ENCODE measurements at regions not wholly inside any gene's neighbourhood (a gene's known extent, or its start where the extent isn't known, plus 50 kb on each side); places are given as distances from the start of the nearest gene placed in this dataset.

DNA sequence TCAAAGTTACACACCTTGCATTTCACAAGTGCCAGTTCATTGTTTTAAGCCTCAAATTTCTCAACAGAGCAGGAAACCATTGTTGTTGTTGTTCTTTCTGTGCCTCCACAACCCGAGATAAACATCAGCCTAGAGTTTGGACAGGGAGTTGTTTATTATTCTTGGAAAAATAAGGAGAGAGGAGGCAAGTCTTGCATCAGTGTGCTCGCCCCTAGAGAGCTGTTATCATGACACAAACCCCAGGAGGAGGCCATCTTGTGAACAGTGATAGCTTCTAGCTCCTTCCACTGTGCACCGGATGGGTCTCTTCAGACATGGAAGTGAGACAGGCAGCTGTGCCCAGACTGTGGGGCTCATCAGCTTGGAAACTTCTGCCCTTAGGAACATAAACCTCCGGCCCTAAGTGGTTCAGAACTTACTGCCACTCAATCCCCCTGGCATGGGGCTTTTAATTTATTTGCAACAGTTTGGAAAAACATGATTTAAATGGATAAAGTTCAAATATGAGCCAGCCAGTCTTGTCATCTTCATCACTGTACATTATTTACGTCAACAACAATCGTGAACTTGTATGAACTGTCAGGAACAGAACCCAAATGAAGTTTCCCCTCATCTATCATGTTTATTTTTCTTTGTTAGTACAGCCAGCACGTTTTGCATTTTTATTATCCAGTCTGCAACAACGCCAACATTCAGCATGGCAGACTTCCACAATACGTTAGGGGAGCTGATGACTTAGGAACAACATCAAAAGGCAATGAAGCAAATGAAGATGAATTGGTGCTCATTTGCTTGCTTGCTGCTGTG lies 181.7 kb upstream of the S1PR3 start:
- Mint-ChIP-seq H3K4me1 (peaks cover 7% of the 10 kb centered on the region; the same call in 1 of the 2 replicates), H3K4me3 (no peak overlapping the region), H3K9me3 (peaks cover 9% of the 10 kb centered on the region), H3K27me3 (ENCODE audit: low read depth) (no peaks in the 10 kb centered on the region), H3K27ac (no peak overlapping the region), H3K36me3 (no peaks in the 10 kb centered on the region)
- TF ChIP-seq MYBL2 (CRISPR knock-in tag; IDR thresholded peaks at IDR 0.05) = no peak
- no peak for TF ChIP-seq GRHL2 (CRISPR knock-in tag; IDR thresholded peaks at IDR 0.05; ENCODE audit: insufficient replicate concordance, severe bottlenecking)
- TF ChIP-seq, protein P1, sequence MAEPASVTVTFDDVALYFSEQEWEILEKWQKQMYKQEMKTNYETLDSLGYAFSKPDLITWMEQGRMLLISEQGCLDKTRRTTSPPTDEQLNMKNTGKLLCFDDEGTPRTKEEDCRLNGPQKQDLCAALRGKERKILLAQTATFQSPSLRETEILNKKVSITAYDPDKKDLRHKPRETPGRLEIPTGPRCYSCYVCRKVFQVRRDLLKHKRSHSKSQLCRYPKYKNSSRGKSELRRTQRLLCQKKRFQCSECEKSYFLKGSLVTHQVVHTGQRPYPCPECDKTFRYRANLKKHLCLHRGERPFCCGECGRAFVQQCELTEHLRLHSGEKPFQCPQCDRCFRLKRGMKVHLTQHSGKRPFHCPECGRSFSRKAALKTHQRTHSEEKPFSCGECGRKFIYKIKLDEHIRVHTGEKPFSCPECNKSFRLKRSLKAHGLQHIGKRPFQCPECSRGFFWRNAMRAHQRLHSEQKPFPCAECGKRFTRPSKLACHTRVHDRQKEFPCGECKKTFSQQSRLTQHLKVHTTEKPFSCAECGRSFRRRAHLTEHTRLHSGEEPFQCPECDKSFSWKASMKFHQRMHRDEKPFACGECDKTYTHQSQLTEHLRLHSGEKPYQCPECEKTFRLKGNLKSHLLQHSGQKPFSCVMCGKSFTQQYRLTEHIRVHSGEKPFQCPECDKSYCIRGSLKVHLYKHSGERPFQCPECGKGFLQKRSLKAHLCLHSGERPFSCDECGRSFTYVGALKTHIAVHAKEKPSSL (CRISPR knock-in tag; conservative IDR thresholded peaks at IDR 0.05) = no peak
- no peak for TF ChIP-seq ZNF423 (CRISPR knock-in tag; IDR thresholded peaks at IDR 0.05)
- TF ChIP-seq ZNF263 (CRISPR knock-in tag; IDR thresholded peaks at IDR 0.05; ENCODE audit: low read depth) = no peak
- TF ChIP-seq ZNF416 (CRISPR knock-in tag; IDR thresholded peaks at IDR 0.05) = no peak
- no peak for TF ChIP-seq CBFB (CRISPR knock-in tag; IDR thresholded peaks at IDR 0.05; ENCODE audit: low read depth)
- TF ChIP-seq TP53 (CRISPR knock-in tag; IDR thresholded peaks at IDR 0.05) = no peak
- TF ChIP-seq, protein P2, sequence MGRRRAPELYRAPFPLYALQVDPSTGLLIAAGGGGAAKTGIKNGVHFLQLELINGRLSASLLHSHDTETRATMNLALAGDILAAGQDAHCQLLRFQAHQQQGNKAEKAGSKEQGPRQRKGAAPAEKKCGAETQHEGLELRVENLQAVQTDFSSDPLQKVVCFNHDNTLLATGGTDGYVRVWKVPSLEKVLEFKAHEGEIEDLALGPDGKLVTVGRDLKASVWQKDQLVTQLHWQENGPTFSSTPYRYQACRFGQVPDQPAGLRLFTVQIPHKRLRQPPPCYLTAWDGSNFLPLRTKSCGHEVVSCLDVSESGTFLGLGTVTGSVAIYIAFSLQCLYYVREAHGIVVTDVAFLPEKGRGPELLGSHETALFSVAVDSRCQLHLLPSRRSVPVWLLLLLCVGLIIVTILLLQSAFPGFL (CRISPR knock-in tag; IDR thresholded peaks at IDR 0.05; ENCODE audit: borderline replicate concordance) = no peak
- ChIA-PET CTCF (no interaction called here), POLR2A (interaction anchor here (0.5 kb wide), 1 partner anchor 507 kb away, joined by 3 read pairs; no protein-coding TSS in a partner anchor)
- ATAC-seq = no peak
- DNase-seq (ENCODE audit: low spot score) = no peak

DNA sequence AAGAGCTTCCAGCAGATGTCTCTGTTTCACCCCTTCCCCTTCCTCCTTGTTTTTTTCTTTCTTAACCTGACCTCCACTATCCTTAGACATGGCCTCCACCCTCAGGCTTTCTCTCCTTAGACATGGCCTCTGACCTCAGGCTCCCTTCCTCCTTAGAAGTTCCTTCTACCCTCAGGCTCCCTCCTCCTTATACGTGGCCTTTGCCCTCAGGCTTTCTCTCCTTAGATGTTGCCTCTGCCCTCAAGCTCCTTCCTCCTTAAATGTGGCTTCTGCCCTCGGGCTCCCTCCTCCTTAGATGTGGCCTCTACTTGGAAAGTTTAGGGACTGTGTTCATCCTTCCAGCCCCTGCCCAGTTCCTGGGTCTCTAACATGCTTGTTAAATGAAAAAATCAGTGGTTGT lies 180.4 kb upstream of the S1PR3 start:
- CTCF ChIA-PET = interaction anchor here (0.8 kb wide), 1 partner anchor 190 kb away, joined by 4 read pairs; no protein-coding TSS in a partner anchor
- Mint-ChIP-seq H3K27me3 (ENCODE audit: low read depth) (no peaks in the 10 kb centered on the region), H3K4me1 (peaks cover 9% of the 10 kb centered on the region; the same call in 1 of the 2 replicates)

DNA sequence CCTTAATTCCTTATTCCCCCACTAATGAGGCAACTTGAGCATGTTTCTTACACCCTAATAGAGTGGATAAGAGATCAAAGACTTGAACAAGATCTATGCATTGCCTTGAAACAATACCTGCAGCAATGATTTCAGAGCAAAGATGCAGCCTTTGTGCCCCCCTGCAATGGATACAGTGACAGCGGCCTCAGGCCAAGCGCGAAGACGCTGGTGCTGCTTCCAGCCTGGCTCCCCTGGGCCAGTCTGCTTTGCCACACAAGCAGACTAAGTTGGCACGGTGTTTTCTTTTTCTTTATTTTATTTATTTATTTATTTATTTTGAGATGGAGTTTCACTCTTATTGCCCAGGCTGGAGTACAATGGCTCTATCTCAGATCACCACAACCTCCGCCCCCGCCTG lies 179.8 kb upstream of the S1PR3 start:
- TF ChIP-seq GTF2I (CRISPR knock-in tag; conservative IDR thresholded peaks at IDR 0.05) (no peak), CREB1 (CRISPR knock-in tag; IDR thresholded peaks at IDR 0.05) (no peak), ZNF219 (CRISPR knock-in tag; IDR thresholded peaks at IDR 0.05; ENCODE audit: borderline replicate concordance) (no peak), RELA (CRISPR knock-in tag; IDR thresholded peaks at IDR 0.05; ENCODE audit: borderline replicate concordance) (no peak), ZNF423 (CRISPR knock-in tag; IDR thresholded peaks at IDR 0.05) (no peak), NR1H2 (CRISPR knock-in tag; IDR thresholded peaks at IDR 0.05) (no peak), JUN (CRISPR knock-in tag; IDR thresholded peaks at IDR 0.05) (no peak), OVOL2 (CRISPR knock-in tag; IDR thresholded peaks at IDR 0.05; ENCODE audit: borderline replicate concordance) (no peak)
- TF ChIP-seq, protein P3, sequence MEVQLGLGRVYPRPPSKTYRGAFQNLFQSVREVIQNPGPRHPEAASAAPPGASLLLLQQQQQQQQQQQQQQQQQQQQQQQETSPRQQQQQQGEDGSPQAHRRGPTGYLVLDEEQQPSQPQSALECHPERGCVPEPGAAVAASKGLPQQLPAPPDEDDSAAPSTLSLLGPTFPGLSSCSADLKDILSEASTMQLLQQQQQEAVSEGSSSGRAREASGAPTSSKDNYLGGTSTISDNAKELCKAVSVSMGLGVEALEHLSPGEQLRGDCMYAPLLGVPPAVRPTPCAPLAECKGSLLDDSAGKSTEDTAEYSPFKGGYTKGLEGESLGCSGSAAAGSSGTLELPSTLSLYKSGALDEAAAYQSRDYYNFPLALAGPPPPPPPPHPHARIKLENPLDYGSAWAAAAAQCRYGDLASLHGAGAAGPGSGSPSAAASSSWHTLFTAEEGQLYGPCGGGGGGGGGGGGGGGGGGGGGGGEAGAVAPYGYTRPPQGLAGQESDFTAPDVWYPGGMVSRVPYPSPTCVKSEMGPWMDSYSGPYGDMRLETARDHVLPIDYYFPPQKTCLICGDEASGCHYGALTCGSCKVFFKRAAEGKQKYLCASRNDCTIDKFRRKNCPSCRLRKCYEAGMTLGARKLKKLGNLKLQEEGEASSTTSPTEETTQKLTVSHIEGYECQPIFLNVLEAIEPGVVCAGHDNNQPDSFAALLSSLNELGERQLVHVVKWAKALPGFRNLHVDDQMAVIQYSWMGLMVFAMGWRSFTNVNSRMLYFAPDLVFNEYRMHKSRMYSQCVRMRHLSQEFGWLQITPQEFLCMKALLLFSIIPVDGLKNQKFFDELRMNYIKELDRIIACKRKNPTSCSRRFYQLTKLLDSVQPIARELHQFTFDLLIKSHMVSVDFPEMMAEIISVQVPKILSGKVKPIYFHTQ (CRISPR knock-in tag; IDR thresholded peaks at IDR 0.05) = no peak

More for the DNA sequence above, 180.4 kb upstream of the S1PR3 start:
- peaks cover 9% of the 10 kb centered on the region for H3K9me3 Mint-ChIP-seq
- ATAC-seq (no peak), DNase-seq (ENCODE audit: low spot score) (no peak)
- no peak overlapping the region for H3K4me3 Mint-ChIP-seq
- H3K36me3 Mint-ChIP-seq = no peaks in the 10 kb centered on the region
- H3K27ac Mint-ChIP-seq = no peak overlapping the region
- TF ChIP-seq, protein P4, sequence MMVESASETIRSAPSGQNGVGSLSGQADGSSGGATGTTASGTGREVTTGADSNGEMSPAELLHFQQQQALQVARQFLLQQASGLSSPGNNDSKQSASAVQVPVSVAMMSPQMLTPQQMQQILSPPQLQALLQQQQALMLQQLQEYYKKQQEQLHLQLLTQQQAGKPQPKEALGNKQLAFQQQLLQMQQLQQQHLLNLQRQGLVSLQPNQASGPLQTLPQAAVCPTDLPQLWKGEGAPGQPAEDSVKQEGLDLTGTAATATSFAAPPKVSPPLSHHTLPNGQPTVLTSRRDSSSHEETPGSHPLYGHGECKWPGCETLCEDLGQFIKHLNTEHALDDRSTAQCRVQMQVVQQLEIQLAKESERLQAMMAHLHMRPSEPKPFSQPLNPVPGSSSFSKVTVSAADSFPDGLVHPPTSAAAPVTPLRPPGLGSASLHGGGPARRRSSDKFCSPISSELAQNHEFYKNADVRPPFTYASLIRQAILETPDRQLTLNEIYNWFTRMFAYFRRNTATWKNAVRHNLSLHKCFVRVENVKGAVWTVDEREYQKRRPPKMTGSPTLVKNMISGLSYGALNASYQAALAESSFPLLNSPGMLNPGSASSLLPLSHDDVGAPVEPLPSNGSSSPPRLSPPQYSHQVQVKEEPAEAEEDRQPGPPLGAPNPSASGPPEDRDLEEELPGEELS (CRISPR knock-in tag; IDR thresholded peaks at IDR 0.05) = no peak
- TF ChIP-seq GABPB1 (CRISPR knock-in tag; IDR thresholded peaks at IDR 0.05) = no peak
- POLR2A ChIA-PET = no interaction called here

More for the DNA sequence above, 179.8 kb upstream of the S1PR3 start:
- Mint-ChIP-seq H3K4me3 (no peak overlapping the region), H3K27me3 (ENCODE audit: low read depth) (no peaks in the 10 kb centered on the region), H3K4me1 (peaks cover 9% of the 10 kb centered on the region; the same call in 1 of the 2 replicates), H3K27ac (no peak overlapping the region), H3K9me3 (peaks cover 5% of the 10 kb centered on the region), H3K36me3 (no peaks in the 10 kb centered on the region)
- CTCF ChIA-PET = no interaction called here
- POLR2A ChIA-PET = no interaction called here
- no peak for ATAC-seq
- no peak for DNase-seq (ENCODE audit: low spot score)

Data from WTC11 (cell line).